Ishikawa (cell line): ENCODE measurements at regions not wholly inside any gene's neighbourhood (a gene's known extent, or its start where the extent isn't known, plus 50 kb on each side); places are given as distances from the start of the nearest gene placed in this dataset.

ENCODE experiments used
- CEBPB ChIP-seq: IDR thresholded peaks from 2 replicates; pipeline ENCODE4 v1.6.1; 2012
- CREB1 ChIP-seq: IDR thresholded peaks from 2 replicates; pipeline ENCODE4 v1.6.1; 2012; ENCODE audit warnings: low read depth
- EP300 ChIP-seq: IDR thresholded peaks from 2 replicates; pipeline ENCODE4 v1.6.1; 2012; ENCODE audit warnings: borderline replicate concordance
- NFIC ChIP-seq: IDR thresholded peaks from 2 replicates; pipeline ENCODE4 v1.6.1; 2012
- RAD21 ChIP-seq: IDR thresholded peaks from 2 replicates; pipeline ENCODE4 v1.6.1; 2012; ENCODE audit warnings: low read depth
- REST ChIP-seq: IDR thresholded peaks from 2 replicates; pipeline ENCODE4 v1.6.1; 2012; ENCODE audit warnings: low read depth, mild to moderate bottlenecking
- TAF1 ChIP-seq: IDR thresholded peaks from 2 replicates; pipeline ENCODE4 v1.6.1; 2012; ENCODE audit warnings: low read depth, mild to moderate bottlenecking
- TEAD4 ChIP-seq: IDR thresholded peaks from 2 replicates; pipeline ENCODE4 v1.6.1; 2012

GRCh38 chr4:14627038-14627437 lies 375.2 kb upstream of the CPEB2 start:
- TF ChIP-seq CEBPB (no peak), NFIC (no peak), RAD21 (no peak), REST (no peak), TAF1 (no peak), CREB1 (no peak), EP300 (no peak), TEAD4 (no peak)
